KBM-7 (cell line): ENCODE measurements at regions not wholly inside any gene's neighbourhood (a gene's known extent, or its start where the extent isn't known, plus 50 kb on each side); places are given as distances from the start of the nearest gene placed in this dataset.

ENCODE experiments used
- DNase-seq: peaks from one replicate; pipeline ENCODE4 v3.0.0-alpha.2; 2015
- in situ Hi-C: fragments of 300-500 bp; cut with MboI; formaldehyde crosslinking; loops from 2 replicates; pipeline ENCODE4 v1.14.3; 2020; ENCODE audit warnings: low sequenced_read_pairs, low pct_unique_long_range_greater_than_20kb, mixed read lengths

DNA sequence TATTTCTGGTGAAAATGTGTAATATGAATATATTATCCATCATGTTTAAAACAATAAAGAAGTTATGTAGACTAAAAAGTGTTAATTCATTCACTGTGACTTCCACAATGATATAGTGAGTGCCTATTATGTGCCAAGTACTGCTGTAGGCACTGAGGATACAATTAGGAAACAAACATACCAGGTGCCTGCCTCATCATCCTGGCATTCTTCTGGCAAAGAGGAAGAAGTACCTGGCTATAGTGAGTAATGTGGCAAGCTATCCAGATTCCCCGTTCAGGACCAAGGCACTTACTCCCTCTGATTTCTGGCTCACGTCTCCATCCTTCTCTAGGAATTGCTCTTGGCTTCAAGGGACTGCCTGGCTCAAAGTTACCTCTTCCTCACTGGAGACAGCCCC is 77.5 kb upstream of the CLMP start:
- DNase-seq: no peak
- in situ Hi-C loops: no loop called here

GRCh38 chr11:123268156-123268555 is 73.1 kb upstream of the CLMP start:
- no peak for DNase-seq

DNA sequence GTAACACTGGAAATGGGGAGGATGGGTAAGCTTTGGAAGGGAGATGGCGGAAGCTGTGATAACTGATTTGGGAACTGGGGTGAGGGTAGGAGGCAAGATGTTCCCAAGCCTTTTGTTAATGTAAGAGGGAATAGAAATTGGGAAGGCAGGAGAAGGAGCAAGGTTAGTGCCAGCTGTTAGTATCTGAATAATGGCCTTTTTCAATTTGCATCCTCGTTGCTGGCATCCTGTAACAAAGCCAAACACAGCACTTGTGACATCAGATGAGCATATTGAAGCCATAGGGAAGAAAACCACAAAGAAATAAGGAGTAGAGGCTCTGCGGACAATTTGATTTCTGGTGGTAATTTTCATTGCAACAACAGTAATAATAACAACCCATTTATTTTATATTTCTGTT is 70.9 kb upstream of the CLMP start:
- in situ Hi-C loops: no loop called here
- no peak for DNase-seq

More at GRCh38 chr11:123268156-123268555, 73.1 kb upstream of the CLMP start:
- in situ Hi-C loops: no loop called here

DNA sequence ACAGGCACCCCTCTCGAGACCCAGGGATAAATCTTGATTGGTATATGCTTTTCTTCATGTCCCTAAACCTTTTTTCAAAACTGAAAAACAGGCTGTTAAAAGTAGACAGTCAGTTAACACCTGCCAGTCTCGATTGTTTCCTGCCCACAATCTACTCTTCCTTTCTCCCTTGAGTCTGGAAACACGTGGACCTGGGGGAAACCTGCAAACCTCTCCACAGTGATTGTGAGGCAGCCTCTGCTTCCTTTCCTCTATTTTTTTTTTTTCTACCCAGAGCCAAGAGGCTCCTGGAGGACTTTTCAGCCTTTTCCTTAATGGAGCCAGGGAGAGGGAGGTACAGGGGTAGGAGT is 69.4 kb upstream of the CLMP start:
- DNase-seq: no peak
- in situ Hi-C loops: no loop called here

GRCh38 chr11:123261345-123262106 is 66.5 kb upstream of the CLMP start:
- in situ Hi-C loops: no loop called here
- DNase-seq: peak; percentile 78

DNA sequence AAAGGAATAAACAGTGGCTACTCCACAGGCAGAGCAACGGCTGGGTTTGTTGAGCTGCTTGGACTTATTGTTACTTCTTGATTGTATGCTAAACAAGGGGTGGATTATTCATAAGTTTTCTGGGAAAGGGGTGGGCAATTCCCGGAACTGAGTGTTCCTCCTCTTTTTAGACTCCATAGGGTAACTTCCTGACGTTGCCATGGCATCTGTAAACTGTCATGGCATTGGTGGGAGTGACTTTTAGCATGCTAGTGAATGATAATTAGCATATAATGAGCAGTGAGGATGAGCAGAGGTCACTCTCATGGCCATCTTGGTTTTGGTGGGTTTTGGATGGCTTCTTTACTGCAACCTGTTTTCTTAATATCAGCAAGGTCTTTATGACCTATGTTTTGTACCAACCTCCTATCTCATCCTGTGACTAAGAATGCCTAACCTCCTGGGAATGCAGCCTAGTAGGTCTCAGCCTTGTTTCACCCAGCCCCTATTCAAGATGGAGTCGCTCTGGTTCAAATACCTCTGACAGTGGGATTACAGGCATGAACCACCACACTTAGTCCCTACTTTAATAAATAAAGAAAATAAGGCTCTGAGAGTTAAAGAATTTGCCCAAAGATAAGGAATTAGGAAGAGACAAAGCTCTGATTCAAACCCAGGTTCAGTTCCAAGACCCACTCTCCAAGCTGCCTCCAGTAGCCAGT is 65.6 kb upstream of the CLMP start:
- in situ Hi-C loops: no loop called here
- DNase-seq: no peak

DNA sequence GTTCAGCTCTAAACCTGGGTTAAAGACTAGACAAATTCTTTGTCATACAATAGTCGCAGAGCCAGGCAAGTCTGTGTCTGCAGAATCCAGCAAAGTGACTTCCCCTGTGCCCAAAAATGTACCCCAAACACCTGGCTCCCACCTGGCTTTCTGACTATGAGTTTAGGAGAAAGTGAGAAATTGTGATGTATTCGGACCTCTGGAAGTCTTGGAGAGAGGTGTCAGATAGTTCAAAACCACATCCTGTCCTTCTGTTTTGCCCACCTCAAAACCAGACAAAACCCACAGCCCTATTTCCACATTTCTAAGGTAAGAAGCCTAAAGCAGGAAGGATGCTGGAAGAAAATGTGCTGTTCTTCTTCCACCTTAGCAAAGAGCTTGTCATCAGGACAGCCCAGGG is 63.8 kb upstream of the CLMP start:
- in situ Hi-C loops: no loop called here
- DNase-seq: no peak

- in situ Hi-C loops: no loop called here
- DNase-seq: no peak
Observed at GRCh38 chr11:123257370-123257769, 62.3 kb upstream of the CLMP start.

- in situ Hi-C loops: no loop called here
- no peak for DNase-seq
Observed at GRCh38 chr11:123255909-123256308, 60.9 kb upstream of the CLMP start.

- in situ Hi-C loops: no loop called here
- DNase-seq: no peak
Observed at GRCh38 chr11:123254357-123254756, 59.3 kb upstream of the CLMP start.

DNA sequence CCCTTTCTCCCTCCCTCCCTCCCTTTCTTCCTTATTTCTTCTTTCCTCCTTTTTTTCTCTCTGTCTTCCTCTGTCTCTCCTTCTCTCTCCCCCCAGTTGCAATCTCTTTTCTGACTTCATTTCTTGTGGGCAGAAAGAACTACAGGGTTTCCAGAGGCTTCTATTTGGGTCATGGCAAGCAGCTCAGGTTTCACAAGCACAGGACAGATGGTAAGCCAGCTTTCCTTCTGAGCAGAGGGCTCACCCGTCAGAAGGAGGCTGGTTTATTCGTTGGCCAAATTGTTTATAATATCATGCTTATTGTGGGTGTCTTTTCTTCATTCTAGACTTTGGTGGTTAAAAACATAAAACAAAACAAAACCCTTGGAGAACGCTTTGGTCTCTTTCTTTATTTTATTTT is 58.9 kb upstream of the CLMP start:
- in situ Hi-C loops: no loop called here

GRCh38 chr11:123253223-123253622 is 58.2 kb upstream of the CLMP start:
- in situ Hi-C loops: no loop called here
- no peak for DNase-seq

More for the DNA sequence above, 58.9 kb upstream of the CLMP start:
- DNase-seq: no peak

- DNase-seq: no peak
- in situ Hi-C loops: no loop called here
Observed at GRCh38 chr11:123251657-123252344, 56.8 kb upstream of the CLMP start.

- in situ Hi-C loops: no loop called here
- DNase-seq: no peak
Observed at GRCh38 chr11:123250892-123251656, 56.0 kb upstream of the CLMP start.

- DNase-seq: no peak
- in situ Hi-C loops: no loop called here
Observed at GRCh38 chr11:123249354-123249753, 54.3 kb upstream of the CLMP start.

DNA sequence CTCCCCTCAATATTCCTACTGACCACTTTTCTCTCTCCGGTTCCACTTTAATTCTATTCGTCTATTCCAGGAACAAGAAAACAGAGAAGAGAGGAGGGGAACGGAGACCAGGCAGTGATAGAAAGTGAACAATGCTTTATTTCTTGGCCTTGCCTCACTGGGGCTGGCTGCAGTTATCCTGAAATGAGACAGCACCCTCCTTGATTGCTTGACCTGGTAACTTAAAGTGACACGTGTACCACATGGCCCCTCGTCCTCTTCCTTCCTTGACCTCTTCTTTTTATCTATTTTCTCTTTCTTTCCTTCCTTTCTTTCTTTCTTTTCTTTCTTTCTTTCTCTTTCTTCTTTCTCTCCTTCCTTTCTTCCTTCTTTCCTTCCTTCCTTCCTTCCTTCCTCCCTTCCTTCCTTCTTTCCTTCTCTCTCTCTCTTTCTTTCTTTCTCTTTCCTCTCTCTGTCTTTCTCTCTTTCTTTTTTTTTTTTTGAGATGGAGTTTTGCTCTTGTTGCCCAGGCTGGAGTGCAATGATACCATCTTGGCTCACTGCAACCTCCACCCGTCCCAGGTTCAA is 52.8 kb upstream of the CLMP start:
- in situ Hi-C loops: no loop called here
- DNase-seq: no peak

GRCh38 chr11:123247496-123247799 is 52.4 kb upstream of the CLMP start:
- no peak for DNase-seq
- in situ Hi-C loops: no loop called here

DNA sequence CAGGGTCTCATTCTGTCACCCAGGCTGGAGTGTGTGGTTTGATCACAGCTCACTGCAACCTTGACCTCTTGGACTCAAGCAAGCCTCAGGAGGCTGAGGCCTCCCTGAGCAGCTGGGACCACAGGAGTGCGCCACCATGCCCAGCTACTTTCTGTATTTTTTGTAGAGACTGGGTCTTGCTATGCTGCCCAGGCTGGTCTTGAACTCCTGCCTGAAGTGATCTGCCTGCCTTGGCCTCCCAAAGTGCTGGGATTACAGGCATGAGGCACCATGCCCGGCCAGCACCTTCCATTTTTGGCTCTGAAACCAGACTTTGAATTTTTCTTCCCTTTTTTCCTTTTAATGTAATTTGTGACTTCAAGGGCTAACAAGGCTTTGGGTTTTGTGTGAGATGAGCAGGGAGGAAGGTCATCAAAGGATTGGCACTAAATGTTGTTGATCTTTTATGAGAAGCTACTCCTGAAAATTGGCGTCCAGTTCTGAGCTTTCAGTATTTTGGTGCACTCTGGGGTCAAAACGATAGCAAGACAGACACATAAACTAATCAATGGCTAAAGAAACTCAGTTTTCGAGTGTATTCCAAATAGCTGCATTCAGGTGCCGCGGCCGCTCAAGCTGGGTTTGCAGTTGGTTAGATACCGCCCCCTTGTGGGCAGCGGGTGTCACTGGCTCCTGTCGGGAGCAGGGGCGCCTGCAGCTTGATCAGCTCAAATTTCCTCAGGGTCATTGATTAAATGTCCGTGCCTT is 51.9 kb upstream of the CLMP start:
- peak; percentile 71 for DNase-seq
- in situ Hi-C loops: no loop called here

GRCh38 chr11:123245567-123245966 is 50.5 kb upstream of the CLMP start:
- in situ Hi-C loops: no loop called here

More at GRCh38 chr11:123245567-123245966, 50.5 kb upstream of the CLMP start:
- no peak for DNase-seq
